ENCODE measurements at regions not wholly inside any gene's neighbourhood (a gene's known extent, or its start where the extent isn't known, plus 50 kb on each side); places are given as distances from the start of the nearest gene placed in this dataset.

DNA sequence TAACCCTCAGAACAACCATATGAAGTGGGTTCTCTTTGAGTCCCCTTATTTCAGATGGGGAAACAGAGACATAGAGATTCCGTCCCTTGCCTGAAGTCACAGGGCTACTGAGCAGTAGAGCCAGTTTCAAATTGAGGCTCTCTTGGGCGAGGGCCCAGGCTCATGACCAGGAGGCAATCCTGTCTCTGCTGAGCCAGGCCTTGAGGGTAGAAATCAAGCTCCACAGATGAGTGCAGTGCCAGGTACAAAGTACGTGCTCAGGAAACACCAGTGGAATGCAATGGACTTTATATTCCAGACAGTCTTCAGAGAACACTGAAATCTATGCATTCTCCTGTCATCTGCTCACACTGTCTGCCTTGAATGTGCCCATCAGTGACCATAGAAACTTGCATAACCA, 291.7 kb upstream of the MAF start:
- TF ChIP-seq, protein P1, sequence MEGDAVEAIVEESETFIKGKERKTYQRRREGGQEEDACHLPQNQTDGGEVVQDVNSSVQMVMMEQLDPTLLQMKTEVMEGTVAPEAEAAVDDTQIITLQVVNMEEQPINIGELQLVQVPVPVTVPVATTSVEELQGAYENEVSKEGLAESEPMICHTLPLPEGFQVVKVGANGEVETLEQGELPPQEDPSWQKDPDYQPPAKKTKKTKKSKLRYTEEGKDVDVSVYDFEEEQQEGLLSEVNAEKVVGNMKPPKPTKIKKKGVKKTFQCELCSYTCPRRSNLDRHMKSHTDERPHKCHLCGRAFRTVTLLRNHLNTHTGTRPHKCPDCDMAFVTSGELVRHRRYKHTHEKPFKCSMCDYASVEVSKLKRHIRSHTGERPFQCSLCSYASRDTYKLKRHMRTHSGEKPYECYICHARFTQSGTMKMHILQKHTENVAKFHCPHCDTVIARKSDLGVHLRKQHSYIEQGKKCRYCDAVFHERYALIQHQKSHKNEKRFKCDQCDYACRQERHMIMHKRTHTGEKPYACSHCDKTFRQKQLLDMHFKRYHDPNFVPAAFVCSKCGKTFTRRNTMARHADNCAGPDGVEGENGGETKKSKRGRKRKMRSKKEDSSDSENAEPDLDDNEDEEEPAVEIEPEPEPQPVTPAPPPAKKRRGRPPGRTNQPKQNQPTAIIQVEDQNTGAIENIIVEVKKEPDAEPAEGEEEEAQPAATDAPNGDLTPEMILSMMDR (IDR thresholded peaks at IDR 0.05): no peak
- no peak for TF ChIP-seq POLR2A (IDR thresholded peaks at IDR 0.05)

Measured in right lobe of liver (tissue), 4 donors.